Neural progenitor cell (in vitro differentiated cells): ENCODE measurements at regions not wholly inside any gene's neighbourhood (a gene's known extent, or its start where the extent isn't known, plus 50 kb on each side); places are given as distances from the start of the nearest gene placed in this dataset.

ENCODE experiments used
- EZH2 ChIP-seq: fragments of 200-600 bp; sonication (generic); IDR thresholded peaks from 2 replicates; pipeline ENCODE4 v1.6.1; 2017; ENCODE audit warnings: antibody characterized with exemption, mild to moderate bottlenecking, moderate library complexity
- EZH2phosphoT487 ChIP-seq: fragments of 200-600 bp; sonication (generic); IDR thresholded peaks from 2 replicates; pipeline ENCODE4 v1.6.1; 2017; ENCODE audit warnings: antibody characterized with exemption
- TF ChIP-seq, protein P1 (sequence below): fragments of 200-600 bp; sonication (generic); IDR thresholded peaks from 2 replicates; pipeline ENCODE4 v1.5.1; 2017; ENCODE audit warnings: antibody characterized with exemption, mild to moderate bottlenecking

DNA sequence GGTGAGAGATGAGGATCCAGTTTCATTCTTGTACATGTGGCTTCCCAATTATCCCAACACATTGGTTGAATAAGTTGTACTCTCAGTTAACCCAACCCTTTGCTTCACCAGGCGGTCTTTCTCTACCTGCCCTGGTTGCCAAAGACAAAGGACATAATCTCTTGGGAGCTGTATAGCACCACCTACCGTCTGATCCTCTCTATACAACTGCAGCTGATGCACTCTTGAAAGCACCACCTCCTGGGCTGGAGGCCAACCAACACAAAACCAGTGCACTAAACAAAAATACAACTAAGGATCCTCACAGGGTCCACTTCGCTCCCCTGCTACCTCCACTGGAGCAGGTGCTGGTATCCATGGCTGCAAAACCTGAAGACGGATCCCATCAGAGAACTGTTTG is 473.6 kb upstream of the NRXN1 start:
- TF ChIP-seq EZH2phosphoT487 (no peak), EZH2 (no peak)
- TF ChIP-seq, protein P1, sequence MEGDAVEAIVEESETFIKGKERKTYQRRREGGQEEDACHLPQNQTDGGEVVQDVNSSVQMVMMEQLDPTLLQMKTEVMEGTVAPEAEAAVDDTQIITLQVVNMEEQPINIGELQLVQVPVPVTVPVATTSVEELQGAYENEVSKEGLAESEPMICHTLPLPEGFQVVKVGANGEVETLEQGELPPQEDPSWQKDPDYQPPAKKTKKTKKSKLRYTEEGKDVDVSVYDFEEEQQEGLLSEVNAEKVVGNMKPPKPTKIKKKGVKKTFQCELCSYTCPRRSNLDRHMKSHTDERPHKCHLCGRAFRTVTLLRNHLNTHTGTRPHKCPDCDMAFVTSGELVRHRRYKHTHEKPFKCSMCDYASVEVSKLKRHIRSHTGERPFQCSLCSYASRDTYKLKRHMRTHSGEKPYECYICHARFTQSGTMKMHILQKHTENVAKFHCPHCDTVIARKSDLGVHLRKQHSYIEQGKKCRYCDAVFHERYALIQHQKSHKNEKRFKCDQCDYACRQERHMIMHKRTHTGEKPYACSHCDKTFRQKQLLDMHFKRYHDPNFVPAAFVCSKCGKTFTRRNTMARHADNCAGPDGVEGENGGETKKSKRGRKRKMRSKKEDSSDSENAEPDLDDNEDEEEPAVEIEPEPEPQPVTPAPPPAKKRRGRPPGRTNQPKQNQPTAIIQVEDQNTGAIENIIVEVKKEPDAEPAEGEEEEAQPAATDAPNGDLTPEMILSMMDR = peak; percentile 33
